Activated T-helper 1 cell treated with anti-CD3 and anti-CD28 coated beads, Interleukin-12 subunit alpha, Interleukin-12 subunit beta, Interleukin-2, Interleukin-4 antibody, amounts not matched to agents 30 ng/mL and 10 ng/mL and 1 ng/mL, durations not matched to agents 14 hours and 24 hours and 36 hours (primary cell): ENCODE measurements at regions not wholly inside any gene's neighbourhood (a gene's known extent, or its start where the extent isn't known, plus 50 kb on each side); places are given as distances from the start of the nearest gene placed in this dataset.

ENCODE experiments used
- DNase-seq: peaks from one replicate; pipeline ENCODE4 v3.0.0; 2021; ENCODE audit warnings: low spot score
- H3K27ac Mint-ChIP-seq: one replicate; pipeline ENCODE4 v1.8.0; 2021; ENCODE audit warnings: mild to moderate bottlenecking, mixed read lengths
- H3K27me3 Mint-ChIP-seq: one replicate; pipeline ENCODE4 v1.8.0; 2022; ENCODE audit warnings: mild to moderate bottlenecking, moderate library complexity, mixed read lengths; ENCODE audit not compliant: insufficient read depth
- H3K36me3 Mint-ChIP-seq: one replicate; pipeline ENCODE4 v1.8.0; 2021; ENCODE audit warnings: low read depth, mixed read lengths
- H3K4me1 Mint-ChIP-seq: one replicate; pipeline ENCODE4 v1.8.0; 2021; ENCODE audit warnings: low read depth, mixed read lengths
- H3K4me3 Mint-ChIP-seq: one replicate; pipeline ENCODE4 v1.8.0; 2021; ENCODE audit warnings: mild to moderate bottlenecking, moderate library complexity, mixed read lengths
- H3K9me3 Mint-ChIP-seq: one replicate; pipeline ENCODE4 v1.8.0; 2021; ENCODE audit warnings: mixed read lengths
- intact Hi-C: fragments of 100-400 bp; cut with micrococcal nuclease; formaldehyde crosslinking; loops from one replicate; pipeline ENCODE4 v1.15.1; 2024

- Mint-ChIP-seq H3K9me3 (no peaks in the 10 kb centered on the region), H3K4me1 (peaks cover 16% of the 10 kb centered on the region), H3K4me3 (no peak overlapping the region), H3K27ac (no peak overlapping the region), H3K36me3 (no peaks in the 10 kb centered on the region), H3K27me3 (peaks cover 21% of the 10 kb centered on the region)
- intact Hi-C loops = no loop called here
- DNase-seq = no peak
Measured at GRCh38 chr13:50401721-50402465, 386.6 kb downstream of the KCNRG start.

GRCh38 chr13:50403311-50403710 lies 388.1 kb downstream of the KCNRG start:
- Mint-ChIP-seq H3K4me1 (peaks cover 16% of the 10 kb centered on the region), H3K27ac (no peak overlapping the region), H3K4me3 (no peak overlapping the region), H3K27me3 (peaks cover 22% of the 10 kb centered on the region), H3K36me3 (no peaks in the 10 kb centered on the region), H3K9me3 (no peaks in the 10 kb centered on the region)
- intact Hi-C loops = no loop called here
- DNase-seq = no peak

GRCh38 chr13:50404116-50404515 lies 388.9 kb downstream of the KCNRG start:
- DNase-seq = no peak
- H3K4me1 Mint-ChIP-seq = peaks cover 16% of the 10 kb centered on the region

GRCh38 chr13:50404769-50405168 lies 389.5 kb downstream of the KCNRG start:
- Mint-ChIP-seq H3K36me3 (no peaks in the 10 kb centered on the region), H3K27ac (no peak overlapping the region), H3K27me3 (peaks cover 23% of the 10 kb centered on the region), H3K9me3 (no peaks in the 10 kb centered on the region), H3K4me1 (peaks cover 15% of the 10 kb centered on the region), H3K4me3 (no peak overlapping the region)
- intact Hi-C loops = no loop called here
- DNase-seq = no peak

More at GRCh38 chr13:50404116-50404515, 388.9 kb downstream of the KCNRG start:
- H3K4me3 Mint-ChIP-seq = no peak overlapping the region
- no peak overlapping the region for H3K27ac Mint-ChIP-seq
- H3K27me3 Mint-ChIP-seq = peaks cover 23% of the 10 kb centered on the region
- intact Hi-C loops = no loop called here
- no peaks in the 10 kb centered on the region for H3K36me3 Mint-ChIP-seq
- H3K9me3 Mint-ChIP-seq = no peaks in the 10 kb centered on the region

GRCh38 chr13:50406831-50407230 lies 391.6 kb downstream of the KCNRG start:
- intact Hi-C loops = no loop called here
- H3K4me3 Mint-ChIP-seq = no peak overlapping the region

GRCh38 chr13:50408068-50408467 lies 392.8 kb downstream of the KCNRG start:
- no peak overlapping the region for H3K4me3 Mint-ChIP-seq
- H3K27me3 Mint-ChIP-seq = peaks cover 23% of the 10 kb centered on the region
- H3K9me3 Mint-ChIP-seq = no peaks in the 10 kb centered on the region
- intact Hi-C loops = no loop called here
- H3K4me1 Mint-ChIP-seq = peaks cover 5% of the 10 kb centered on the region
- DNase-seq = no peak
- no peak overlapping the region for H3K27ac Mint-ChIP-seq
- no peaks in the 10 kb centered on the region for H3K36me3 Mint-ChIP-seq

More at GRCh38 chr13:50406831-50407230, 391.6 kb downstream of the KCNRG start:
- H3K9me3 Mint-ChIP-seq = no peaks in the 10 kb centered on the region
- DNase-seq = no peak
- no peaks in the 10 kb centered on the region for H3K36me3 Mint-ChIP-seq
- H3K27ac Mint-ChIP-seq = peak overlapping the region; percentile 29
- peaks cover 25% of the 10 kb centered on the region for H3K27me3 Mint-ChIP-seq
- peaks cover 5% of the 10 kb centered on the region for H3K4me1 Mint-ChIP-seq

GRCh38 chr13:50409220-50409619 lies 394.0 kb downstream of the KCNRG start:
- no peaks in the 10 kb centered on the region for H3K36me3 Mint-ChIP-seq
- peaks cover 22% of the 10 kb centered on the region for H3K27me3 Mint-ChIP-seq
- H3K4me3 Mint-ChIP-seq = no peak overlapping the region
- intact Hi-C loops = no loop called here
- peaks cover under 1% of the 10 kb centered on the region for H3K9me3 Mint-ChIP-seq
- H3K4me1 Mint-ChIP-seq = peaks cover 5% of the 10 kb centered on the region
- no peak overlapping the region for H3K27ac Mint-ChIP-seq
- no peak for DNase-seq

GRCh38 chr13:50410921-50411746 lies 395.9 kb downstream of the KCNRG start:
- intact Hi-C loops = no loop called here
- Mint-ChIP-seq H3K27me3 (peaks cover 23% of the 10 kb centered on the region), H3K4me1 (peaks cover 5% of the 10 kb centered on the region), H3K9me3 (peaks cover 11% of the 10 kb centered on the region), H3K4me3 (no peak overlapping the region), H3K27ac (no peak overlapping the region), H3K36me3 (no peaks in the 10 kb centered on the region)
- DNase-seq = no peak

GRCh38 chr13:50412046-50412617 lies 396.9 kb downstream of the KCNRG start:
- intact Hi-C loops = no loop called here
- no peak overlapping the region for H3K4me3 Mint-ChIP-seq
- peaks cover 5% of the 10 kb centered on the region for H3K4me1 Mint-ChIP-seq
- H3K36me3 Mint-ChIP-seq = no peaks in the 10 kb centered on the region
- H3K27me3 Mint-ChIP-seq = peaks cover 21% of the 10 kb centered on the region
- no peak overlapping the region for H3K27ac Mint-ChIP-seq
- H3K9me3 Mint-ChIP-seq = peaks cover 11% of the 10 kb centered on the region
- DNase-seq = no peak

GRCh38 chr13:50414640-50415039 lies 399.4 kb downstream of the KCNRG start:
- Mint-ChIP-seq H3K36me3 (no peaks in the 10 kb centered on the region), H3K27me3 (peaks cover 21% of the 10 kb centered on the region), H3K27ac (no peak overlapping the region), H3K4me3 (no peak overlapping the region), H3K9me3 (peaks cover 11% of the 10 kb centered on the region), H3K4me1 (peaks cover 5% of the 10 kb centered on the region)
- intact Hi-C loops = no loop called here
- no peak for DNase-seq

GRCh38 chr13:50415428-50415827 lies 400.2 kb downstream of the KCNRG start:
- Mint-ChIP-seq H3K4me1 (peaks cover 5% of the 10 kb centered on the region), H3K27ac (no peak overlapping the region), H3K27me3 (peaks cover 24% of the 10 kb centered on the region), H3K4me3 (no peak overlapping the region), H3K9me3 (peaks cover 11% of the 10 kb centered on the region), H3K36me3 (no peaks in the 10 kb centered on the region)
- intact Hi-C loops = no loop called here
- no peak for DNase-seq

- intact Hi-C loops = no loop called here
Measured at GRCh38 chr13:50417597-50417996, 402.4 kb downstream of the KCNRG start.

GRCh38 chr13:50419331-50419865 lies 404.2 kb downstream of the KCNRG start:
- no peak for DNase-seq
- peaks cover 7% of the 10 kb centered on the region for H3K4me1 Mint-ChIP-seq
- intact Hi-C loops = no loop called here
- peaks cover 10% of the 10 kb centered on the region for H3K27me3 Mint-ChIP-seq
- H3K27ac Mint-ChIP-seq = no peak overlapping the region
- H3K4me3 Mint-ChIP-seq = no peak overlapping the region
- H3K36me3 Mint-ChIP-seq = no peaks in the 10 kb centered on the region
- H3K9me3 Mint-ChIP-seq = peaks cover 8% of the 10 kb centered on the region

More at GRCh38 chr13:50417597-50417996, 402.4 kb downstream of the KCNRG start:
- DNase-seq = no peak
- peaks cover 11% of the 10 kb centered on the region for H3K9me3 Mint-ChIP-seq
- peaks cover 3% of the 10 kb centered on the region for H3K4me1 Mint-ChIP-seq
- no peaks in the 10 kb centered on the region for H3K36me3 Mint-ChIP-seq
- H3K27ac Mint-ChIP-seq = no peak overlapping the region
- H3K4me3 Mint-ChIP-seq = no peak overlapping the region
- H3K27me3 Mint-ChIP-seq = peaks cover 17% of the 10 kb centered on the region
